ENCODE measurements at regions not wholly inside any gene's neighbourhood (a gene's known extent, or its start where the extent isn't known, plus 50 kb on each side); places are given as distances from the start of the nearest gene placed in this dataset.

DNA sequence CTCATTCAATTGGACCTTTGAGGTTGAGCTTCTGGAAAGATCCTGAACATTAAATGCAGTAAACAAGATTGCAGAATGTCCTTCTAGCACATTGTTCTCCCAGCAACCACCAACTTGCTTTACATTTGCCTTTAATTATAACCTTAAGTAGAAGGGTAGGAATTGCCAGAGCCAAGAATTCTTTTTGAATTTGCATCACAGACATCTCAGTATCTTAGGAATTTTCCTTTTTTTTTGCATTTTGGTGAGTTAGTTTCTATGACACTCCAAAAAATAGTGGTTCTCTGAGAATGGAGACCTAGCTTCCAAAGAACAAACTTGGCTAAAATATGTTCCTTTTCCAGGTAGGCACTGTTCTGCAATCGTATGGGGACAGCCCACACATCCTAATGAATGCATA is 456.0 kb downstream of the GATA3 start:
- no peak for TF ChIP-seq POLR2AphosphoS5 (IDR thresholded peaks at IDR 0.05; ENCODE audit: low read depth)
- TF ChIP-seq, protein P1, sequence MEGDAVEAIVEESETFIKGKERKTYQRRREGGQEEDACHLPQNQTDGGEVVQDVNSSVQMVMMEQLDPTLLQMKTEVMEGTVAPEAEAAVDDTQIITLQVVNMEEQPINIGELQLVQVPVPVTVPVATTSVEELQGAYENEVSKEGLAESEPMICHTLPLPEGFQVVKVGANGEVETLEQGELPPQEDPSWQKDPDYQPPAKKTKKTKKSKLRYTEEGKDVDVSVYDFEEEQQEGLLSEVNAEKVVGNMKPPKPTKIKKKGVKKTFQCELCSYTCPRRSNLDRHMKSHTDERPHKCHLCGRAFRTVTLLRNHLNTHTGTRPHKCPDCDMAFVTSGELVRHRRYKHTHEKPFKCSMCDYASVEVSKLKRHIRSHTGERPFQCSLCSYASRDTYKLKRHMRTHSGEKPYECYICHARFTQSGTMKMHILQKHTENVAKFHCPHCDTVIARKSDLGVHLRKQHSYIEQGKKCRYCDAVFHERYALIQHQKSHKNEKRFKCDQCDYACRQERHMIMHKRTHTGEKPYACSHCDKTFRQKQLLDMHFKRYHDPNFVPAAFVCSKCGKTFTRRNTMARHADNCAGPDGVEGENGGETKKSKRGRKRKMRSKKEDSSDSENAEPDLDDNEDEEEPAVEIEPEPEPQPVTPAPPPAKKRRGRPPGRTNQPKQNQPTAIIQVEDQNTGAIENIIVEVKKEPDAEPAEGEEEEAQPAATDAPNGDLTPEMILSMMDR (IDR thresholded peaks at IDR 0.05; ENCODE audit: insufficient read depth, low read length) = no peak

Data from HL-60 (cell line).